ENCODE measurements at regions not wholly inside any gene's neighbourhood (a gene's known extent, or its start where the extent isn't known, plus 50 kb on each side); places are given as distances from the start of the nearest gene placed in this dataset.

DNA sequence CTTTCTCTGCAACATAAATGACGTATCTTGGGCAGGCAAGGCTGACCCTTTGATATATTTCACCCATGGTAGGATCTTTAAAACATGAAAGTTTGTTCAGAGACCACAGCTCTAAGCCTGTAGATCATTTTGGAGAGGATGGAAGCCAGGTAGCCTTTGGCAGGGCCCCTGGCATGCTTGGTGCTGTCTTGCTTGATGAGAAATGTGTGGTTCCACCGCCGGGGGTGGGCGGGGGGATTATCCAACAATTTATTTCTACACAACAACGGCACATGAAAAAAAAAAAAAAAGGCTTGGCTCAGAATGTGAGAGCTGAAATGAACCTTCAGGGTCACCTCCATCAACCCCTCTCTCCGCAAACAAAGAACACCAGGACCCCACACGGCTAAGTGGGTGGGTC, 112.9 kb upstream of the MBNL2 start:
- in situ Hi-C loops (cut with HindIII; ENCODE audit: low sequenced_read_pairs) = loop anchor here (25.0 kb wide), 1 partner anchor 103 kb away; the partner anchor contains the start of gene MBNL2
- H3K4me3 ChIP-seq (ENCODE audit: low read depth, low read length) = no peak overlapping the region
- TF ChIP-seq, protein P1, sequence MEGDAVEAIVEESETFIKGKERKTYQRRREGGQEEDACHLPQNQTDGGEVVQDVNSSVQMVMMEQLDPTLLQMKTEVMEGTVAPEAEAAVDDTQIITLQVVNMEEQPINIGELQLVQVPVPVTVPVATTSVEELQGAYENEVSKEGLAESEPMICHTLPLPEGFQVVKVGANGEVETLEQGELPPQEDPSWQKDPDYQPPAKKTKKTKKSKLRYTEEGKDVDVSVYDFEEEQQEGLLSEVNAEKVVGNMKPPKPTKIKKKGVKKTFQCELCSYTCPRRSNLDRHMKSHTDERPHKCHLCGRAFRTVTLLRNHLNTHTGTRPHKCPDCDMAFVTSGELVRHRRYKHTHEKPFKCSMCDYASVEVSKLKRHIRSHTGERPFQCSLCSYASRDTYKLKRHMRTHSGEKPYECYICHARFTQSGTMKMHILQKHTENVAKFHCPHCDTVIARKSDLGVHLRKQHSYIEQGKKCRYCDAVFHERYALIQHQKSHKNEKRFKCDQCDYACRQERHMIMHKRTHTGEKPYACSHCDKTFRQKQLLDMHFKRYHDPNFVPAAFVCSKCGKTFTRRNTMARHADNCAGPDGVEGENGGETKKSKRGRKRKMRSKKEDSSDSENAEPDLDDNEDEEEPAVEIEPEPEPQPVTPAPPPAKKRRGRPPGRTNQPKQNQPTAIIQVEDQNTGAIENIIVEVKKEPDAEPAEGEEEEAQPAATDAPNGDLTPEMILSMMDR (IDR thresholded peaks at IDR 0.05; ENCODE audit: low read depth, low read length) = no peak
- no peak for DNase-seq (ENCODE audit: low read depth, low spot score)

DNA sequence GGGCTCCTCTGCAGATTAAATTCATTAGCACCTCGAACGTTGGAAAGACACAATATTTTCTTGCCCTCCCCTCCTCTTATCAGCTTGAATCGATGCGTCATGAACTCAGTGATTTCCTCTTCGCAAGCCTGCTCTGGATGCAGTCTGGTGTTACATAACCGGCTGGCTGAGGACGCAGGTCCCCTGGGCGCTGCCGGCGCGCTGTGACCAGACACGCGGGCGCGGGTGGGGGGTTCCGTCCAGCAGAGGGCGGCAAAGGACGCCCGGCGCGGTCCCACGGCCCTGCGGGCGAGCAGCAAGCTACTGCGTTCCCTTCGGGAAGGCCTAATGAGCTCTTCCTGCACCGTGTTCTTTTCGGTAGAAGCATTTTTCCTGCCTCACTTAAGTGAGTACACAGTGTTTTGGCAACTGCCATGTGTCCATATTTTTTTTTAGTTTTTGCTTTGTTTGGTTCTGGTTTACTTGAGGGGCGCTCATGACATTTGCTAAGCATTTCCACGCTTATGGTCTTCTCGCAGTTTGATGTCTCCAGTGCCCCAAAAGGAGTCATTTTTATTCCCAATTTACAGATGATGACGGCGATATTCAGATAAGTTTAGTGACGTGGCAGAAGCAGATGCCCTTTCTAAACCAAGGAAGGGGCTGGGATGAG, 112.2 kb upstream of the MBNL2 start:
- no peak overlapping the region for H3K4me3 ChIP-seq (ENCODE audit: low read depth, low read length)
- peak; percentile 83 for DNase-seq (ENCODE audit: low read depth, low spot score)
- TF ChIP-seq, protein P1 (IDR thresholded peaks at IDR 0.05; ENCODE audit: low read depth, low read length) = peak; percentile 82
- in situ Hi-C loops (cut with HindIII; ENCODE audit: low sequenced_read_pairs) = loop anchor here (25.0 kb wide), 1 partner anchor 102 kb away; the partner anchor contains the start of gene MBNL2

DNA sequence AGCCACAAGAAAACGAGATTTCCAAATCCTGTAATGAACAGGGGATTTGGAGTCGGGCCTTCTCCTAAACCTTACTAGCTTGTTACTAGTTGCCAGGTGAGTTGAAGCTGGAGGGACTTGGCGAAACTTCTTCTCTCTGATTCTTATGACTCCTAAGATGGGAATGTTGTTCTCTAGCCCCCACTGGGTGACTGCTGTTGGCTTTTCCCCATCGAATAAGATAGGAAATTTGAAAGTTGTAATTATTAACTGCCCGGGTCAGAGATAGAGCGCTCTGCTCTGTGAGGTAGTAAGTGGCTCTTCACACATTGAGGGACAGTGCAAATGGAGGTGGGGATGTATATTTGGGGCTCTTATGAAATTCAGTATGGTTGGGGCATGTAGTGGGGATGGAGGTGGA, 111.2 kb upstream of the MBNL2 start:
- no peak overlapping the region for H3K4me3 ChIP-seq (ENCODE audit: low read depth, low read length)
- in situ Hi-C loops (cut with HindIII; ENCODE audit: low sequenced_read_pairs) = loop anchor here (25.0 kb wide), 1 partner anchor 101 kb away; the partner anchor contains the start of gene MBNL2
- no peak for DNase-seq (ENCODE audit: low read depth, low spot score)
- TF ChIP-seq, protein P1 (IDR thresholded peaks at IDR 0.05; ENCODE audit: low read depth, low read length) = no peak

DNA sequence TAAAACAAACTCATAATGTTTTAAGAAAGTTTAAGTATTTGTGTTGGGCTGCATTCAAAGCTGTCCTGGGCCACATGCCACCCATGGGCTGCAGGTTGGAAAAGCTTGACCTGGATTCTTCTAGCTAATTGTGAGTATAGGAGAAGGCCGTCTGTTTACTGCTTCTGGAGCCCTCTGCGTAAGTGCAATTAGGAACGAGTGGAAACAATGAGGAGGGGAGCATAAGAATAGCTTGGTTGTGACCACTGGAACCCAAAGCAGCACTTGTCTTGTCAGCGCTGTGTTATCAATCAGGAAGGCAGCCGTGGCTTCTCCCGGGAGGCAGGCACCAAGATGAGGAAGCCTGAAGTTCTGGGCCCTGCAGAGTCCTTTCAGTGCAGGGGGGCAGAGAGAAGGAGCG, 110.4 kb upstream of the MBNL2 start:
- TF ChIP-seq, protein P1 (IDR thresholded peaks at IDR 0.05; ENCODE audit: low read depth, low read length) = no peak
- in situ Hi-C loops (cut with HindIII; ENCODE audit: low sequenced_read_pairs) = loop anchor here (25.0 kb wide), 1 partner anchor 101 kb away; the partner anchor contains the start of gene MBNL2
- no peak overlapping the region for H3K4me3 ChIP-seq (ENCODE audit: low read depth, low read length)
- no peak for DNase-seq (ENCODE audit: low read depth, low spot score)

DNA sequence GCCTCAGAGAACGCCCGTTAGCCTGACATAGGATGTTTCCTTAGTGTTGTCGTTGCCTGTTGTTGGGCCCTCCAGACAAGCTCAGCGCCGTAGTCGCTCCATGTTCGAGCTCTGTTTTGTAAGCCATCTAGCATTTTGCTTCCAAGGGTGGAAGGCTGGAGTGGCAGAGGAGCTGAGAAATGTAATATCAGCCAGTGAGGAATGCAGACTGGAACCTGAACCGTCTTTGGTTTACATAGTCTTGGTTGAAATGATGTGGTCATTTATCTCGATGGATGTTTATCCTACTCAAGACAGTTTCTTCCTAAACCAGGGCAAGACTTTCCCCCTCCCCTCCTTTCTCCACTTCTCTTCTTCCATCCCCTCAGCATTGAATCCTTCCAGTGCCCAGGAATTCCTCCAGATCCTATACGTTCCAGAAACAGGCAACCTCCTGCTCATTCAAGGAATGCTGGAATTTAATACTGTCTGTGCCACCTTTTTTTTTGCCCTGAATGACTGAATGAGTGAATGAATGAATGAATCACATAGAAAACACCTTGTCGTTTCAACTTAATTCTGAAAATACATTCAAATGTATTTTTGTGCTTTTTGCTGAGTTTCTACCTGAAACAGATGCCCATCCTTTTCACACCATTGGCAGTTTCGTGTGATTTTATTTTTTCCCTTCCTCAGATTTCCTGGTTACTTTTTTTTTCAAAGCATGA, 109.5 kb upstream of the MBNL2 start:
- in situ Hi-C loops (cut with HindIII; ENCODE audit: low sequenced_read_pairs) = loop anchor here (25.0 kb wide), 1 partner anchor 100 kb away; the partner anchor contains the start of gene MBNL2
- DNase-seq (ENCODE audit: low read depth, low spot score) = no peak
- no peak overlapping the region for H3K4me3 ChIP-seq (ENCODE audit: low read depth, low read length)
- TF ChIP-seq, protein P1 (IDR thresholded peaks at IDR 0.05; ENCODE audit: low read depth, low read length) = no peak

DNA sequence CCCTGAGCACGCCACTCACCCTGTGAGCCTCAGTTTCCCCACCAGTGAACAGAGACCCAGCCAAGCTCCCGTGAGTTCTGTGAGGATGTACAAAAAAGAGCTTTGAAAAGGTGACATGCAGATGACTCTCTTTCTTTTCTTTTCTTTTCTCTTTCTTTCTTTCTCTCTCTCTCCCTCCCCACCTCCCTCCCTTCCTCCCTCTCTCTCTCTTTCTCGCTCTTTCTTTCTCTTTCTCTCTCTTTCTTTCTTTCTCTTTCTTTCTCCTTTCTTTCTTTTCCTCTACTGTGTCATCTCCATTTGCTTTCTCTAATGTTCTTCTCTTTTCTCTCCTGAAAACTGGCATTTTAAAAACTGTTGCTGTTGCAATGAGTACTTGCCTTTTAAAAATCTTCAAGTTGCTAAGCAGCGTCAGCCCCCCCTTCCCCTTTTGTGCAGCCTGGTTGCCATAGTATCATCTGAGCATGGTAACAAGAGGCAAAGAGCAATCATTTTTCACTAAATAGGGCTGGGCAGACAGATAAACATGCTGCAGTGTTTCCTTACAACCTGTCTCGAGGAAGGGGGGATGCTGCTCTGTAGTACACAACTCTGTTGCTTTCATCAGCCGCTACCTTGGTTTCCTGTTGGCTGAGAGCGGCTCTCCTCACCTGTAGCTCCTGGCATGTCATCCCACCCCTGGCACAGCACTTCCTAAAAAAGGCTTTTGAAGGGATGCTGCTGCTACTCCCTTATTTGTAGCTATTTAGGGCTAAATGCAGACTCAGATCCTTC, 108.7 kb upstream of the MBNL2 start:
- TF ChIP-seq, protein P1 (IDR thresholded peaks at IDR 0.05; ENCODE audit: low read depth, low read length) = no peak
- H3K4me3 ChIP-seq (ENCODE audit: low read depth, low read length) = no peak overlapping the region
- DNase-seq (ENCODE audit: low read depth, low spot score) = no peak
- in situ Hi-C loops (cut with HindIII; ENCODE audit: low sequenced_read_pairs) = loop anchor here (25.0 kb wide), 1 partner anchor 99 kb away; the partner anchor contains the start of gene MBNL2
